ENCODE measurements at regions not wholly inside any gene's neighbourhood (a gene's known extent, or its start where the extent isn't known, plus 50 kb on each side); places are given as distances from the start of the nearest gene placed in this dataset.

DNA sequence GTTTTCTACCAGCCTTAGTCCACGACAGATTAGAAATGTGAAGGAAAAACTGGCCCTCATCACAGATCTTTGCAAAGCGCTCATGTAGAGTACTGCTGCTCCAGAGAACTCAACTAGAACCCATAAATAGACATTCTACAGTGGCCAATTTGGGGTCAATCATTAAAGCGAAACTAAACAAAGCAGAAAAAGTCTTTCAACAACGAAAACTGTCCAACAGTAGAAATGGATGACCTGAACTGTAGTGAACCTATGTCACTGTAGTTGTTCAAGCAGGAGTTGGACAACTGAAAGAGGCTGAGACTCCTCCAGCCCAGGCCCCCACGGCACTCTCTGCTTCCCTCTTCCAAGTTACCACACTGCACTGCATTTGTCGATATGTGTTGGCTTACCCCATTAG lies 472.6 kb downstream of the BCAT1 start:
- no peak for DNase-seq (ENCODE audit: low read depth, low spot score)

DNA sequence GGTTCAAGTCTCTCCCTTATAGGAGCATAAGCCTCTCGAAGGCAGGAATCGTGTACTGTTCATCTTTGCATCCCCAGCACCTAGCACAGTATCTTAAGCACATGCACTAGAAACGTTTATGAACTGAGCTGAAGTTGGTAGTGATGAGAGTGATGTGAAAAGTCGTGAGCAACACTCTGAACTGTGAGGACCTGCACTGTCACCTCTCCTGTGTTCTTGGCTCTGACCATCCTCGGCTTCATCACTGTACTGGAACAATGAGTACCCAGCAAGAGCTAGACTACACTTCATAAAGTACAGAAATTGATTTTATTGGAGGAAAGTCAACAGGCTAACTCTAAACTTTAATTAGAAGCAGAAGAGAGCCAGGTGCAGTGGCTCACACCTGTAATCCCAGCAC lies 473.6 kb downstream of the BCAT1 start:
- DNase-seq (ENCODE audit: low read depth, low spot score) = no peak

- DNase-seq (ENCODE audit: low read depth, low spot score) = no peak
These were observed 475.8 kb downstream of the BCAT1 start for GRCh38 chr12:24473097-24473496.

GRCh38 chr12:24470050-24470449 lies 478.9 kb downstream of the BCAT1 start:
- no peak for DNase-seq (ENCODE audit: low read depth, low spot score)

DNA sequence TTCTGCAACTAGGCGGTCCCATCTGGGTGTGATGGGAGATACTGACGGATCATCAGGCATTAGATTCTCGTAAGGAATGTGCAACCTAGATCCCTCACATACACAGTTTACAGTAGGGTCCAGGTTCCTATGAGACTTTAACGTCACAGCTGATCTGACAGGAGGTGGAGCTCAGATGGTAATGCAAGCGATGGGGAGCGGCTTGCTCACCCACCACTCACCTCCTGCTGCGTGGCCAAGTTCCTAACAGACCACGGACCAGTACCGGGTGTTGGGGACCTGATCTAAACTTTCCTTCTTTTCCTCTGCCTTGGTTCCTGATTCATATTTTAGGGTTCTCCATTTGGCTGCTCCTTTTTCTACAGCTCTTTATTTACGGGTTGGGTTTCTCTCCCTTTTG lies 479.8 kb downstream of the BCAT1 start:
- no peak for DNase-seq (ENCODE audit: low read depth, low spot score)

- DNase-seq (ENCODE audit: low read depth, low spot score) = no peak
These were observed 481.7 kb downstream of the BCAT1 start for GRCh38 chr12:24467226-24467625.

DNA sequence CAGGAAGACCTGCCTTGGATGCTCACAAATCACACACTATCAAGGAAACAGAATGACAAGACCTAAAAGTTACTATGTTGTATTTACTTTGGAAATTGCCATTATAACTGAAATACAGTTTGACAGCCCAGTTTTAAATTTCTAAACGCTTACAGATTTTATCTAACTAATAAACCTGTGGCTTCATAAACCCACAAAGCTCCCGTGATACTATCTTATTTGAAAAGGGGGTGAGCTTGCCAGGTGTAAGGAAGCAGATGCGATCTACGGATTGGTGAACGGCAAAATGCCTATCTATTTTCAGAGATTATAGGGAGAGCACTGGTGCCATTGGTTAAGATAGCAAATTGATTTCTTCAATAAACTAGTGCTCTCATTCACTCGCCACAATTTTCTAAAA lies 485.5 kb downstream of the BCAT1 start:
- DNase-seq (ENCODE audit: low read depth, low spot score) = no peak

DNA sequence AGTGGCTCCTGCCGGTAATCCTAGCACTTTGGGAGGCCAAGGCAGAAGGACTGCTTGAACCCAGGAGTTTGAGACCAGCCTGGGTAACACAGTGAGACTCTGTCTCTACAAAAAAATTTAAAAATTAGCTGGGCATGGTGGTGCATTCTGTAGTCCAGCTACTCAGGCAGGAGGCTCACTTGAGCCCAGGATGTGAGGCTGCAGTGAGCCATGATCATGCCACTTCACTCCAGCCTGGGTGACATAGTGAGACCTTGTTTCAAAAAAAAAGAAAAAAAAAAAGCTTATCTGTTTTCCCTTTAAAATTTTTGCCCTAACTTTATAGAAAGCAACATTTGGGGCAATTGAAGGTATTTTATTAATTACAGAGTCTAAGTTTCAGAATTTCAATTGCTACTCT lies 486.0 kb downstream of the BCAT1 start:
- no peak for DNase-seq (ENCODE audit: low read depth, low spot score)

DNA sequence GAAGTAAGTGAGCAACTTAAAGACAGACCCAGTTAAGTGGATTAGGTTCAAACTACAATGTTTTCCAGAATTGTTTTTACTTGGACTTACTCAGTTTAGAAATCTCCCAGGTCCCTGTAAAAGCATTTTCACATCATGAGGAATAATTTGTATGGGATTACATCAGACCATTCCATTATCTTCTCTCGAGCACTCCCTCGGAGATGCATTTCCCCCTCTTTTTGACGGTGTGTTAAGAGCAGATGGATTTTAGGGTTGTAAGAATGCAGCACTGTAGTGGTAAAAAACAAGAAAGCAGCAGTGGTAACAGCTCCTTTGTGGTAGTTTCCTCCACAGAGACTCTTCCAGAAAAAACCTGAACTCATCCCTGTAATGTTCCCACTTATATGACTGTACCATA lies 488.4 kb downstream of the BCAT1 start:
- no peak for DNase-seq (ENCODE audit: low read depth, low spot score)

- no peak for DNase-seq (ENCODE audit: low read depth, low spot score)
These were observed 488.8 kb downstream of the BCAT1 start for GRCh38 chr12:24460099-24460498.

- no peak for DNase-seq (ENCODE audit: low read depth, low spot score)
These were observed 493.1 kb downstream of the BCAT1 start for GRCh38 chr12:24455811-24456210.

DNA sequence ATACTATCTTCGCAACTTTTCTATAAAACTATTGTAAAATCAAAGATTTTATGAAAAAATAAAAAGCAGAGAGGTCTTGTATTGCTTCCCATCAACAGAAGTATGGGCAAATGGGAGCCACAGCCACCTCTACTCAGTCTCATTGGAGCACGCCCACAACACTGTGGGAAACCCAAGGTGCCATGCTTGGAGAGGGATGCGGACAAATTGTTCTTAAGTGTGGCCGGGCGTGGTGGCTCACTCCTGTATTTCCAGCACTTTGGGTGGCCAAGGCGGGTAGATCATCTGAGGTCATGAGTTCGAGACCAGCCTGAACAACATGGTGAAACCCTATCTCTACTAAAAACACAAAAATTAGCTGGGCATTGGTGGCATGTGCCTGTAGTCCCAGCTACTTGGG lies 498.2 kb upstream of the SOX5 start:
- DNase-seq (ENCODE audit: low read depth, low spot score) = no peak

- DNase-seq (ENCODE audit: low read depth, low spot score) = no peak
These were observed 496.8 kb upstream of the SOX5 start for GRCh38 chr12:24446287-24446686.

- DNase-seq (ENCODE audit: low read depth, low spot score) = no peak
These were observed 495.2 kb upstream of the SOX5 start for GRCh38 chr12:24444634-24445033.

- peak; percentile 43 for DNase-seq (ENCODE audit: low read depth, low spot score)
These were observed 492.0 kb upstream of the SOX5 start for GRCh38 chr12:24441458-24441857.

GRCh38 chr12:24436667-24437066 lies 487.2 kb upstream of the SOX5 start:
- no peak for DNase-seq (ENCODE audit: low read depth, low spot score)

- no peak for DNase-seq (ENCODE audit: low read depth, low spot score)
These were observed 482.4 kb upstream of the SOX5 start for GRCh38 chr12:24431872-24432271.

DNA sequence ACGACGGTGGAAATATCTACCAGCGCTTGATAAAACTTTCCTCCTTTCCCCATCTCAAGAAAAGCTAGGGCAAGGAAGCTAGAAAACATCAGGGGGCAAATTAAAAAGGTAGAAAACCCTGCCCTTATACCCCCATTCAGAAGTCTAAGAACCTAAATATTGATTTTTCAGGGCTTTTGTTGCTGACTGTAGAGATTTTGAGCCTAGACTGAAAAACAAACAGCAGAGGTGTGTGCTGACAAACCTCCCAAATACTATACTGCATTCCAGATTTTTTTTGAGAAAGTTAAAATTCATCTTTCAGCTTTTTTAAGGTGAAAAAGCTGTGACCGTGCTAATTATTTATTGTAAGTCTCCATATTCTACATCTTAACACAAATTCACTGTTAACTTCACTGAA lies 478.3 kb upstream of the SOX5 start:
- DNase-seq (ENCODE audit: low read depth, low spot score) = no peak

DNA sequence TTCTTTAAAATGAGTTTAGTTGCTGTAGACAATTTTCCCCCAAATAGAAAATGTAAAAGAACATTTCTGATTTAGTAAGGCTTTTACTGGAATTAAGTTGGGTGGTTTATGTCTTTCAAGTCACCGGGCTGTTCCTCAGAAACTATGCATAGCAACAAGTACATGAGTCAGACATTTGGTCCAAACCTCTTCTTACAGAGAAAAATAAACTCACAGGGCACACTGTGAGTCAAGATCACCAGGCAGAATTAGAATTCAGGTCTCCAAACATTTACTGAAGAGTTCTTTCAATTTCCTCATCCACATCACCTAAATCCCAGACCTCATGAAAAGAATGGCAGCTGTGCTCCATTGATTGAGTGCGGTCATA lies 476.1 kb upstream of the SOX5 start:
- peak; percentile 85 for DNase-seq (ENCODE audit: low read depth, low spot score)

DNA sequence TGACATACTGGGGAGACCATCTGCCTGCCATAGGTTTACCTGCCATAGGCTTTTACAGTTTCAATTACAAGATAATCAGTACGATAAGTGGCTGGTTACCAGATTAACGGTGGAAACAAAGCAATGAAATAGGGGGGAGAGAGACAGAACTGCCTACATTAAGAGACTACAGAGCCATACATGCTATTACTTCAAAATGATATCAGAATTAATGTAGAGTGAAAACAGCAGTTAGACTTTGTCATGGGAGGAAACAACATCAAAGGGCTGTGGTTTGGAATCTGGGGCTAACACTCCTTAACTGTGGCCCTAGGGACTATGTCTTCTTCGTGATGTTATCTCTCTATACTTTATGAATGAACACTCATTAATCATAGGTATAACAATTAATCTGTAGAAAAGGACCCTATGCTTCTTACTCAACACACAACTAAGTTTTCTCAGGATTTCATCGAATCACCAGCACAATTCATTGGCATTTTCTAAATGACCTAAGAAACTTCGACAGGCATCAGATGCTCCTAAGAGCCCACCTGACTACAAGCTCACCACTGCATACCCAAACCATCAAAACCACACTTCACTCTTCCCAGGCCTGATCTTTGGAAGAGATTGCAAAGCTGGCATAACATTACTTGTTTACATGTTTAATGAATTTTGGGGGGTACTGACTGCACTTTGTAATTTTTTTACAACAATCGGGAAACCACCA lies 475.6 kb upstream of the SOX5 start:
- DNase-seq (ENCODE audit: low read depth, low spot score) = peak; percentile 59

DNA sequence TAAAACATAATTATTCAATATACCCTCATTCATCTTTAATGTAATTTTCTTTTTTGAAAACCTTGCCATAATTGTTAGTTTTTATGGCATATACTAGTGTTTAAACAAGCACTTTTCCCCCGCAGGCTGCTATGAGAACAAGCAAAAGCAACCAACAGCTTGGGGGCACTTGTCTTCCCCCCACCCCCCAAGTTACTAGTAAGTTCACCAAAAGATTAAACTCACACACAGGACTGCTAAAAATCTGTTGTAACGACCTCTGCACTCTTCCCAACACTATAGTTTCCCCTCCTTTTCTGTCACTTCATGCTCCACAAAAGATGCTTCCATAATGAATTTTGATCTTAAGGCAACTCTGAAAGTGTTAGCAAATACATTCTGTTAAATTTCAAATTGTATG lies 474.9 kb upstream of the SOX5 start:
- no peak for DNase-seq (ENCODE audit: low read depth, low spot score)

GRCh38 chr12:24423611-24424010 lies 474.1 kb upstream of the SOX5 start:
- DNase-seq (ENCODE audit: low read depth, low spot score) = no peak

GRCh38 chr12:24421759-24422158 lies 472.3 kb upstream of the SOX5 start:
- DNase-seq (ENCODE audit: low read depth, low spot score) = no peak

DNA sequence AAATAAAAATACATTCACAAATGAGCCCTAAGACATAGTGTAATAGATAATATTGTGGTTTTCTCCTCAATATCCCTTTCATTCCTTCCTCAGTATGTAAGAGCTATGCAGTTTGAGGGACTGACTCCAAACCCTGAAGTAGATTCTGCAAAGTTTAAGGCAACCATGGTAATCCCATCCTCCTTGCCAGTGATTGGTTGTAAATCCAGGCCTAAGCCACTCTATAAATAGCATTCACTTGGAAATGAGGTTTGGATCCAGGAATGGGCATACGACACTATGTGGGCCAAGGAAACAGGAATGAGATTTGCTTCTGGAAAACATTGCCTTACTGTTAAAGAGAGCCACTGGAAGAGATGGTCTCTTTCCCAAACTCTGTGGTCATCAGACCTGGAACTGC lies 468.7 kb upstream of the SOX5 start:
- peak; percentile 67 for DNase-seq (ENCODE audit: low read depth, low spot score)
